KMS-11 (cell line): ENCODE measurements at regions not wholly inside any gene's neighbourhood (a gene's known extent, or its start where the extent isn't known, plus 50 kb on each side); places are given as distances from the start of the nearest gene placed in this dataset.

Experiments used
- H2AFZ ChIP-seq: fragments of 200-600 bp; sonication (generic); 2 replicates; pipeline ENCODE4 v1.6.1; 2016; ENCODE audit warnings: antibody characterized with exemption, mixed run types, low read depth
- H3K27ac ChIP-seq: fragments of 200-600 bp; sonication (generic); 2 replicates; pipeline ENCODE4 v1.6.1; 2016; ENCODE audit warnings: mild to moderate bottlenecking, mixed run types
- H3K27me3 ChIP-seq: fragments of 200-600 bp; sonication (generic); 2 replicates; pipeline ENCODE4 v1.6.1; 2017; ENCODE audit warnings: mild to moderate bottlenecking, low read depth, mixed run types, moderate library complexity; ENCODE audit not compliant: insufficient read depth
- H3K36me3 ChIP-seq: fragments of 200-600 bp; sonication (generic); 2 replicates; pipeline ENCODE4 v1.6.1; 2017; ENCODE audit warnings: mild to moderate bottlenecking, mixed run types; ENCODE audit not compliant: insufficient read depth
- H3K4me1 ChIP-seq: fragments of 200-600 bp; sonication (generic); 2 replicates; pipeline ENCODE4 v1.6.1; 2016; ENCODE audit warnings: mild to moderate bottlenecking, low read depth, mixed run types; ENCODE audit not compliant: poor library complexity, severe bottlenecking
- H3K4me2 ChIP-seq: fragments of 200-600 bp; sonication (generic); 2 replicates; pipeline ENCODE4 v1.7.0; 2016; ENCODE audit warnings: mild to moderate bottlenecking, mixed run types
- H3K4me3 ChIP-seq: fragments of 200-600 bp; sonication (generic); IDR thresholded peaks from 2 replicates; pipeline ENCODE4 v1.6.1; 2017; ENCODE audit warnings: low read depth, low read length, mixed read lengths; ENCODE audit not compliant: insufficient read depth
- H3K79me2 ChIP-seq: fragments of 200-600 bp; sonication (generic); 2 replicates; pipeline ENCODE4 v1.6.1; 2016; ENCODE audit warnings: low read depth, mixed run types; ENCODE audit not compliant: insufficient read depth
- H3K9ac ChIP-seq: fragments of 200-600 bp; sonication (generic); 2 replicates; pipeline ENCODE4 v1.6.1; 2016; ENCODE audit warnings: mild to moderate bottlenecking, mixed run types
- H4K20me1 ChIP-seq: fragments of 200-600 bp; sonication (generic); 2 replicates; pipeline ENCODE4 v1.6.1; 2016; ENCODE audit warnings: mild to moderate bottlenecking, mixed run types; ENCODE audit not compliant: insufficient read depth
- CTCF ChIP-seq: fragments of 200-600 bp; sonication (generic); conservative IDR thresholded peaks from 2 replicates; pipeline ENCODE4 v1.6.1; 2017; ENCODE audit warnings: low read depth, mild to moderate bottlenecking, antibody characterized with exemption, low read length, moderate library complexity, mixed read lengths

- no peaks in the 10 kb centered on the region for H3K4me1 ChIP-seq
- TF ChIP-seq CTCF, result no peak
- H2AFZ ChIP-seq, result no peak overlapping the region
- no peak overlapping the region for H3K9ac ChIP-seq
- H3K4me3 ChIP-seq, result no peak overlapping the region
- H3K79me2 ChIP-seq, result no peaks in the 10 kb centered on the region
- H3K4me2 ChIP-seq, result no peak overlapping the region
- H3K36me3 ChIP-seq, result no peaks in the 10 kb centered on the region
- no peaks in the 10 kb centered on the region for H3K27me3 ChIP-seq
- no peak overlapping the region for H3K27ac ChIP-seq
- H4K20me1 ChIP-seq, result no peaks in the 10 kb centered on the region
These were observed 470.0 kb downstream of the SOX6 start for GRCh38 chr11:15886299-15886698.

- Histone ChIP-seq H3K27me3 (no peaks in the 10 kb centered on the region), H3K27ac (no peak overlapping the region)
These were observed 469.5 kb downstream of the SOX6 start for GRCh38 chr11:15886866-15887265.

GRCh38 chr11:15888556-15889345, 467.6 kb downstream of the SOX6 start:
- H3K9ac ChIP-seq, result no peak overlapping the region
- H3K4me1 ChIP-seq, result no peaks in the 10 kb centered on the region
- H3K36me3 ChIP-seq, result no peaks in the 10 kb centered on the region
- no peaks in the 10 kb centered on the region for H3K27me3 ChIP-seq
- H3K27ac ChIP-seq, result no peak overlapping the region
- TF ChIP-seq CTCF, result no peak
- no peak overlapping the region for H3K4me3 ChIP-seq
- no peak overlapping the region for H3K4me2 ChIP-seq
- H4K20me1 ChIP-seq, result no peaks in the 10 kb centered on the region
- H3K79me2 ChIP-seq, result no peaks in the 10 kb centered on the region
- no peak overlapping the region for H2AFZ ChIP-seq

More at GRCh38 chr11:15886866-15887265, 469.5 kb downstream of the SOX6 start:
- H3K36me3 ChIP-seq, result no peaks in the 10 kb centered on the region
- H3K4me2 ChIP-seq, result no peak overlapping the region
- H4K20me1 ChIP-seq, result no peaks in the 10 kb centered on the region
- no peak overlapping the region for H3K4me3 ChIP-seq
- H2AFZ ChIP-seq, result no peak overlapping the region
- no peaks in the 10 kb centered on the region for H3K79me2 ChIP-seq
- no peak for TF ChIP-seq CTCF
- no peak overlapping the region for H3K9ac ChIP-seq
- H3K4me1 ChIP-seq, result no peaks in the 10 kb centered on the region

GRCh38 chr11:15889363-15890030, 466.8 kb downstream of the SOX6 start:
- H3K4me1 ChIP-seq, result no peaks in the 10 kb centered on the region
- H3K79me2 ChIP-seq, result no peaks in the 10 kb centered on the region
- H3K4me3 ChIP-seq, result no peak overlapping the region
- H3K4me2 ChIP-seq, result no peak overlapping the region
- TF ChIP-seq CTCF, result no peak
- H2AFZ ChIP-seq, result no peak overlapping the region
- no peaks in the 10 kb centered on the region for H3K36me3 ChIP-seq
- H3K27me3 ChIP-seq, result no peaks in the 10 kb centered on the region
- no peak overlapping the region for H3K27ac ChIP-seq
- H3K9ac ChIP-seq, result no peak overlapping the region
- no peaks in the 10 kb centered on the region for H4K20me1 ChIP-seq
